Stimulated activated CD4-positive, alpha-beta T cell treated with anti-CD3 and anti-CD28 coated beads, Interleukin-2, amount 100 ng/mL, for 48 hours (primary cell): ENCODE measurements at regions not wholly inside any gene's neighbourhood (a gene's known extent, or its start where the extent isn't known, plus 50 kb on each side); places are given as distances from the start of the nearest gene placed in this dataset.
"Not testable (repeated sequence)": the region's sequence is repeated elsewhere in the genome, so short reads cannot be mapped to it uniquely, and the experiment has no call there.

Experiments used
- DNase-seq, 2 donors: peaks; one replicate each; pipeline ENCODE4 v3.0.0-alpha.2; 2020

GRCh38 chr2:144785253-144785652, 265.3 kb upstream of the ZEB2 start:
- no peak for DNase-seq

- DNase-seq, result no peak
These were observed 261.1 kb upstream of the ZEB2 start for GRCh38 chr2:144780983-144781382.

- DNase-seq, result no peak
These were observed 256.8 kb upstream of the ZEB2 start for GRCh38 chr2:144776766-144777165.

GRCh38 chr2:144774809-144775208, 254.9 kb upstream of the ZEB2 start:
- no peak for DNase-seq

GRCh38 chr2:144771348-144771747, 251.4 kb upstream of the ZEB2 start:
- no peak for DNase-seq

GRCh38 chr2:144770616-144771230, 250.8 kb upstream of the ZEB2 start:
- DNase-seq, result no peak

GRCh38 chr2:144760939-144761338, 241.0 kb upstream of the ZEB2 start:
- DNase-seq, result not testable (repeated sequence)

- DNase-seq, result no peak
These were observed 239.8 kb upstream of the ZEB2 start for GRCh38 chr2:144759746-144760145.

GRCh38 chr2:144758196-144758595, 238.3 kb upstream of the ZEB2 start:
- DNase-seq, result not testable (repeated sequence)

- no peak for DNase-seq
These were observed 233.5 kb upstream of the ZEB2 start for GRCh38 chr2:144753416-144753815.

GRCh38 chr2:144751142-144751905, 231.4 kb upstream of the ZEB2 start:
- no peak for DNase-seq

GRCh38 chr2:144749188-144749587, 229.3 kb upstream of the ZEB2 start:
- no peak for DNase-seq

- no peak for DNase-seq
These were observed 228.5 kb upstream of the ZEB2 start for GRCh38 chr2:144748443-144748842.

GRCh38 chr2:144747571-144747970, 227.7 kb upstream of the ZEB2 start:
- DNase-seq, result no peak

GRCh38 chr2:144745424-144745823, 225.5 kb upstream of the ZEB2 start:
- DNase-seq, result no peak

- no peak for DNase-seq
These were observed 218.8 kb upstream of the ZEB2 start for GRCh38 chr2:144738749-144739148.

- DNase-seq, result no peak
These were observed 210.8 kb upstream of the ZEB2 start for GRCh38 chr2:144730711-144731110.

GRCh38 chr2:144724460-144724859, 204.5 kb upstream of the ZEB2 start:
- DNase-seq, result not testable (repeated sequence)

- DNase-seq, result no peak
These were observed 198.5 kb upstream of the ZEB2 start for GRCh38 chr2:144718376-144718775.

GRCh38 chr2:144715992-144716391, 196.1 kb upstream of the ZEB2 start:
- no peak for DNase-seq

GRCh38 chr2:144713410-144713809, 193.5 kb upstream of the ZEB2 start:
- DNase-seq, result no peak

- no peak for DNase-seq
These were observed 192.6 kb upstream of the ZEB2 start for GRCh38 chr2:144712550-144712940.

GRCh38 chr2:144711630-144712549, 192.0 kb upstream of the ZEB2 start:
- no peak for DNase-seq

GRCh38 chr2:144711084-144711483, 191.2 kb upstream of the ZEB2 start:
- DNase-seq, result no peak
